Epithelial cell of proximal tubule (primary cell): ENCODE measurements at regions not wholly inside any gene's neighbourhood (a gene's known extent, or its start where the extent isn't known, plus 50 kb on each side); places are given as distances from the start of the nearest gene placed in this dataset.
A peak's percentile ranks its signal among the peaks of the same experiment; 100 is the strongest.

Experiments
- DNase-seq: peaks from one replicate; pipeline ENCODE4 v3.0.0-alpha.2; 2011; ENCODE audit warnings: low read depth
- H3K4me3 ChIP-seq: 2 replicates; pipeline ENCODE4 v1.5.1; 2011; ENCODE audit warnings: low read depth, mild to moderate bottlenecking, low read length
- TF ChIP-seq, protein P1 (sequence below): conservative IDR thresholded peaks from 2 replicates; pipeline ENCODE4 v1.5.1; 2012; ENCODE audit warnings: low read depth, mild to moderate bottlenecking, low read length

DNA sequence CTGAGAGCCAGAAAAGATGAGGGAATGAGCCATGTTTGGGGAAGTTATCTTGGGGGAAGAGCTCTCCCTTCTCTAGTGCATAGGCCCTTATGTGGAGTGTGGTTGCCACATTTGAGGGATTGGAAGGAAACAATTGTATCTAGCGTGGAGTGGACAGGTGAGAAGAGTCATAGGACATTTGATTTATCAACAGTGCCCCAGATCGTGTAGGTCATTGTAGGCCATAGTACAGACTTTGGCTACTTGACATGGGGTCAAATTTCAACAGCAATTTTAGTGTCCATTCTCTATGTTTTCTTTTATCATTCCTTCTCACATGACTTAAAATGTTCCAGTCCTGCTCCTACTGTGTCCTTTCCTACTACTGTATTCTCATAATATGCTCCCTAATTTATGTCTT is 1182.8 kb downstream of the SORCS1 start:
- TF ChIP-seq, protein P1, sequence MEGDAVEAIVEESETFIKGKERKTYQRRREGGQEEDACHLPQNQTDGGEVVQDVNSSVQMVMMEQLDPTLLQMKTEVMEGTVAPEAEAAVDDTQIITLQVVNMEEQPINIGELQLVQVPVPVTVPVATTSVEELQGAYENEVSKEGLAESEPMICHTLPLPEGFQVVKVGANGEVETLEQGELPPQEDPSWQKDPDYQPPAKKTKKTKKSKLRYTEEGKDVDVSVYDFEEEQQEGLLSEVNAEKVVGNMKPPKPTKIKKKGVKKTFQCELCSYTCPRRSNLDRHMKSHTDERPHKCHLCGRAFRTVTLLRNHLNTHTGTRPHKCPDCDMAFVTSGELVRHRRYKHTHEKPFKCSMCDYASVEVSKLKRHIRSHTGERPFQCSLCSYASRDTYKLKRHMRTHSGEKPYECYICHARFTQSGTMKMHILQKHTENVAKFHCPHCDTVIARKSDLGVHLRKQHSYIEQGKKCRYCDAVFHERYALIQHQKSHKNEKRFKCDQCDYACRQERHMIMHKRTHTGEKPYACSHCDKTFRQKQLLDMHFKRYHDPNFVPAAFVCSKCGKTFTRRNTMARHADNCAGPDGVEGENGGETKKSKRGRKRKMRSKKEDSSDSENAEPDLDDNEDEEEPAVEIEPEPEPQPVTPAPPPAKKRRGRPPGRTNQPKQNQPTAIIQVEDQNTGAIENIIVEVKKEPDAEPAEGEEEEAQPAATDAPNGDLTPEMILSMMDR, result no peak
- no peak for DNase-seq
- no peak overlapping the region for H3K4me3 ChIP-seq

DNA sequence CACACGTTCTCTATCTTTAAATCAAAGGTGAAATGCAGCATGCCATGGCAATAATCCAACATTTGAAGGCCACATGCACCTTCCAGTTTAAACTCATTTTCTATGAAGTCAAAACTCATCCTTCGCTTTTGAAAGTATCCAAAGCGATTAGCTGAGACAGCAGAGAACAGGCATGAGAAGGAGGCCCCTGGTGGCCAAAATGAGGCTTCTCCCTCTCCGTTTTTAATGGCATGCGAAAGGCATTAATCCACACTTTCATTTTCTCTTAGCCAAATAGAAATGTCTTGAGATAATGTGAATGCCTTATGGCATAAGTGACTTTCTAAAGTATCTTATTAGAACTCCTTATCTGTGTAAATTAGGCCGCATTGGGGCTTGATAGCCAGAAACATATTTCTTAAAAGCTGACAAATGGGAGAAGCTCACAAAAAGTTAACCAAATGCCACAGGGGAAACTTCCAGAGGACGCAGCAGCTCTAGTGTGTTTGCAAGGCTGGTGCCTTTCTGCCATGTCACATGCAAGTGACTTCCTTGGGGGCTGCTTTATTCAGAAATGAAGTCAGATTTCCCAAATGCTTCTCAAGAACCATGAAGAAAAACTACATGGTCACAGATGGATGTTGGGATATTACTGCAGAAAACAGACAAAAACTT is 1189.6 kb downstream of the SORCS1 start:
- DNase-seq, result no peak
- no peak overlapping the region for H3K4me3 ChIP-seq

DNA sequence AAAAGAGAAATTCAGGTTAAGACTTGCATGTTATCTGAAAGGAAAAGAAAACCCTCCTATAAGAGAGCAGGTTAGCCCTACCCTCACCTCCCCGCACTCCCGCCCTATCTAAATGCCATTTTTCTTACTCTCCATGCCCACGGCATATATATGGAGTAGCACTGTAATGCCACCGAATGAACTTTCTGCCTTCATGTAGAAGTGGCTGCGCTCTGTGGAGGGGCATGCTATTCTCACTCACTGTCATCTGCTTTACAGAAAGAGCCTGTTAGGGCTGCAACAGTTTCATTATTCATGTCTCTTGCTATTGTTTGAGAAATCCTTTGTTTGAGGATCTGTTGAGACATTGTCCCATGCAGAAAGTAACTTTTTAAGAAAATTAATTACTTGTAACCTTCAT is 1190.6 kb downstream of the SORCS1 start:
- no peak for DNase-seq
- TF ChIP-seq, protein P1, result no peak
- H3K4me3 ChIP-seq, result no peak overlapping the region

More for the DNA sequence above, 1189.6 kb downstream of the SORCS1 start:
- TF ChIP-seq, protein P1, result peak; percentile 65

- DNase-seq, result no peak
- H3K4me3 ChIP-seq, result no peak overlapping the region
- TF ChIP-seq, protein P1, result no peak
Observed at GRCh38 chr10:105973360-105973759, 1191.1 kb downstream of the SORCS1 start.

GRCh38 chr10:105971460-105971859 is 1193.0 kb downstream of the SORCS1 start:
- DNase-seq, result no peak
- TF ChIP-seq, protein P1, result no peak
- no peak overlapping the region for H3K4me3 ChIP-seq

- no peak for DNase-seq
- TF ChIP-seq, protein P1, result no peak
- no peak overlapping the region for H3K4me3 ChIP-seq
Observed at GRCh38 chr10:105969884-105970377, 1194.6 kb downstream of the SORCS1 start.

- TF ChIP-seq, protein P1, result no peak
- no peak overlapping the region for H3K4me3 ChIP-seq
- DNase-seq, result no peak
Observed at GRCh38 chr10:105968666-105969065, 1195.8 kb downstream of the SORCS1 start.
